22Rv1 (cell line): ENCODE measurements at regions not wholly inside any gene's neighbourhood (a gene's known extent, or its start where the extent isn't known, plus 50 kb on each side); places are given as distances from the start of the nearest gene placed in this dataset.
"Not testable (repeated sequence)": the region's sequence is repeated elsewhere in the genome, so short reads cannot be mapped to it uniquely, and the experiment has no call there.

Source experiments
- H3K27ac ChIP-seq: fragments of 450-650 bp; 2 replicates; pipeline ENCODE4 v1.5.1; 2017

- H3K27ac ChIP-seq: not testable (repeated sequence)
These were observed 297.4 kb downstream of the CACNA1B start for GRCh38 chr9:138174954-138175353.

DNA sequence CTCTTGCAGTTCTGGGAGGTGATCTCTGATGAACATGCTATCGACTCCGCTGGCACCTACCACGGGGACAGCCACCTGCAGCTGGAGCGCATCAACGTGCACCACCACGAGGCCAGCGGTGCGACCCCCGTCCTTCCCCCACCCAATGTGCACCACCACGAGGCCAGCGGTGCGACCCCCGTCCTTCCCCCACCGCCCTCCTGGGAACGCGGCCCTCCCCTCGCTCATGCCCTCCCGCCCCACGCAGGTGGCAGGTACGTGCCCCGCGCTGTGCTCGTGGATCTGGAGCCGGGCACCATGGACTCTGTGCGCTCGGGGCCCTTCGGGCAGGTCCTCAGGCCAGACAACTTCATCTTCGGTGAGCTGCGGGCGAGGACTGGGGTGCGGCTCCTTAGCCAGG lies 297.8 kb downstream of the CACNA1B start:
- not testable (repeated sequence) for H3K27ac ChIP-seq

- not testable (repeated sequence) for H3K27ac ChIP-seq
These were observed 299.5 kb downstream of the CACNA1B start for GRCh38 chr9:138177091-138177490.

GRCh38 chr9:138179003-138179402 lies 301.4 kb downstream of the CACNA1B start:
- H3K27ac ChIP-seq: not testable (repeated sequence)

GRCh38 chr9:138179671-138180070 lies 302.1 kb downstream of the CACNA1B start:
- not testable (repeated sequence) for H3K27ac ChIP-seq

DNA sequence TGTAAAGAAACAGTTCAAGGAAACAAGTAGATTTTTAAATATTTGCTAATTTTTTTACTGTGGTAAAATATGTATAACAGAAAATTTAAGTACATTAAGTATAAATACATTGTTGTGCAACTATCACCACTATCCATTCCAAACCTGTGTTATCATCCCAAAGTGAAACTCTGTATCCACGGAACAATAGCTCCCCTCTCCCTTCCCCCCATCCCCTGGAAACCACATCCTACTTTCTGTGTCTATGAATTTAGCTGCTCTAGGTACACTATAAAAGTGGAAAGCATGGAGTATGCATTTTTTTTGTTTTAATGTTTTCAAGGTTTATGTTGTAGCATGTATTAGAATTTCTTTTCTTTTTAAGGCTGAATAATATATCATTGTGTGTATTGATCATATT lies 304.4 kb downstream of the CACNA1B start:
- not testable (repeated sequence) for H3K27ac ChIP-seq

DNA sequence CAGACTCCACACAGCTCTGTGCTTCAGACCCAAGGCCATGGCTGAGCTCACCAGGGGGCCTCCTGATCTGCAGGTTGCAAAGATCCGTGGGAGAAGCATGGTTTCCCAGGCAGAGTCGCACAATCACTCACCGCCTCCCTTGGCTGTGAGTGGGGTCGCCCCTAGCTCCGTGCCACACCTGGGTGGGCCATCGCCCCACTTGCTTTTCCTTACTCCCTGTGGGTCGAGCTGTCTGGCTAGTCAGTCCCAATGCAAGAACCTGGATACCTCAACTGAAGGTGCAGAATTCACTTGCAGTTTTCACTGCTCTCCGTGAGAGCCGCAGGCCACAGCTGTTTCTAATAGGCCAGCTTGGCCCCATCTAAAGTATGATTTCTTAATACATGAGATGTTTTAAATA lies 319.6 kb downstream of the CACNA1B start:
- not testable (repeated sequence) for H3K27ac ChIP-seq

- H3K27ac ChIP-seq: not testable (repeated sequence)
These were observed 321.4 kb downstream of the CACNA1B start for GRCh38 chr9:138198963-138199362.

- not testable (repeated sequence) for H3K27ac ChIP-seq
These were observed 322.3 kb downstream of the CACNA1B start for GRCh38 chr9:138199917-138200316.

DNA sequence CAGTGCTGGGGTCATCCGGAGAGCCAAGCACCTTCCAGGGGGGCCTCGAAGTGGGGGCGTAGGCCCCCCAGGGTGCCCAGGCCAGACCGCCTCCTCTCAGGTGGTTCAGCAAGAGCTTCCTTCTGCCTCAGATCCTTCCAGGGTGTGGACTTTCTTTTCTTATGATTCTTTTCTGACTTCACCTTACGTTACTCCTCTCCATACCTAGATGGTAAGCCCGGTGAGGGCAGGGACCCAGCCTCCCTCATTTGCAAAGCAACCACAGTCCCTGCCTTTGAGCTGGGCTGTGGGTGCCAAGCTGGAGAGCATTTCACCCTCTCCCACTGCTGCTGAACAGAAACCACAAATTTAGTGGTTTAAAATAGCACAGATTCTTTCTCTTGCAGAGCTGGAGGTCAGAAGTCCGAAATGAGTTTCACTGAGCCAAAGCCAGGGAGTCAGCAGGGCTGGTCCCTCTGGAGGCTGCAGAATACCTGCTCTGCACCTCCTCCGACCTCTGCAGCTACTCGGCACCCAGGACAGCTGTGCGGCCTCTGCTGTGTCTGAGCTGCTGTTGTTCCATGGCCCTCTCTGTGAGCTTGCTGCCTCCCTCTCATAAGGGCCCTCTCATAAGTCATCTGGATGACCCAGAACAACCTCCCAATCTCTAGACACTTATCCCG lies 323.0 kb downstream of the CACNA1B start:
- not testable (repeated sequence) for H3K27ac ChIP-seq

DNA sequence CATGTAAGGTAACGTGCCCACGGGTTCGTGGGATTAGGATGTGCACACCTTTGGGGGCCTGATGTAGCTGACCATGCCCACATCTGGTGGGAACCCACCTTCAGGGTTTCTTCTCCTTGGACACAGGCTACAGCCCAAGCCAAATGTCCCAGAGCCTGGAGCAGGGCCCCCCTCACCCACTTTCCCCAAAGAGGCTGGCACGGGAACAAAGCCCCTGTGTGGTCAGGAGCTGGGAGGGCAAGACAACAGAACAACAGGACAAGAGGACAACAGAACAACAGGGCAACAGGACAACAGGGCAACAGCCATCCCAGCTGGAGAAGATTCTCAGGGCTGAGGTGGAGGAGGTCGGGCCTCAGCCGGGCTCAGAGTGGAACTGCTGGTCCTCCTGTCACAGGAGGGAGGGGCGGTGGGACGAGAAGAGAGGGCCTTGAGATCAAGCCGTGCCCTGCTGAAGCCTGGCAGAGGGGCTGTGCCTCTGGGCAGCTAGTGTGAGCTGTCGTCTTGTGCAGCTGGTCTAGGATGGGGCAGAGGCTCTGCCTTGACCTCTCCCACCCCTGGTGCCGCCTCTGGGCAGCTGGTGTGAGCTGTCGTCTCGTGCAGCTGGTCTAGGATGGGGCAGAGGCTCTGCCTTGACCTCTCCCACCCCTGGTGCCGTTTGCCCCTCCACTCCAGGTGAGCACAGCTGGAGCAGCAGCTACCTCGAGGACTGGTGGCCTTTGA lies 323.7 kb downstream of the CACNA1B start:
- not testable (repeated sequence) for H3K27ac ChIP-seq

DNA sequence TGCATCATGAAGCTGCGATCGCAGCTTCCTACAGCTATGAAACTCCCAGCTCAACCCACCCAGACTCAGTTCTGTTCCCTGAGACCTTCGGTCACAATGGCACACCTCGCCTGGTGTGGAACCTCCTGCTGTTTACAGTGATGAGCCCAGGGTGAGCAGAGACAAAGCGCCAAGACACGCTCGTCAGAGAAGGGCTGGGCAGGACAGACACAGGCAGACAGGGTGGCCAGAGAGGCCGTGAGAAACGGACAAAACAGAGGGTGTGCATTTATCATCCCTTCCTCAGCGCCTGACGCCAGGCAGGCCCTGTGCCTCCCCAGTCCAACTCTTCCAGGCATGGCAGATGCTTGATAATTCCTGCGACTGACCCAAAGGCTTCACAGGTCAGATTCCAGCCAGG lies 324.5 kb downstream of the CACNA1B start:
- H3K27ac ChIP-seq: not testable (repeated sequence)

GRCh38 chr9:138203304-138203703 lies 325.7 kb downstream of the CACNA1B start:
- H3K27ac ChIP-seq: not testable (repeated sequence)

- not testable (repeated sequence) for H3K27ac ChIP-seq
These were observed 326.3 kb downstream of the CACNA1B start for GRCh38 chr9:138203872-138204271.

GRCh38 chr9:138206108-138206507 lies 328.5 kb downstream of the CACNA1B start:
- H3K27ac ChIP-seq: not testable (repeated sequence)

DNA sequence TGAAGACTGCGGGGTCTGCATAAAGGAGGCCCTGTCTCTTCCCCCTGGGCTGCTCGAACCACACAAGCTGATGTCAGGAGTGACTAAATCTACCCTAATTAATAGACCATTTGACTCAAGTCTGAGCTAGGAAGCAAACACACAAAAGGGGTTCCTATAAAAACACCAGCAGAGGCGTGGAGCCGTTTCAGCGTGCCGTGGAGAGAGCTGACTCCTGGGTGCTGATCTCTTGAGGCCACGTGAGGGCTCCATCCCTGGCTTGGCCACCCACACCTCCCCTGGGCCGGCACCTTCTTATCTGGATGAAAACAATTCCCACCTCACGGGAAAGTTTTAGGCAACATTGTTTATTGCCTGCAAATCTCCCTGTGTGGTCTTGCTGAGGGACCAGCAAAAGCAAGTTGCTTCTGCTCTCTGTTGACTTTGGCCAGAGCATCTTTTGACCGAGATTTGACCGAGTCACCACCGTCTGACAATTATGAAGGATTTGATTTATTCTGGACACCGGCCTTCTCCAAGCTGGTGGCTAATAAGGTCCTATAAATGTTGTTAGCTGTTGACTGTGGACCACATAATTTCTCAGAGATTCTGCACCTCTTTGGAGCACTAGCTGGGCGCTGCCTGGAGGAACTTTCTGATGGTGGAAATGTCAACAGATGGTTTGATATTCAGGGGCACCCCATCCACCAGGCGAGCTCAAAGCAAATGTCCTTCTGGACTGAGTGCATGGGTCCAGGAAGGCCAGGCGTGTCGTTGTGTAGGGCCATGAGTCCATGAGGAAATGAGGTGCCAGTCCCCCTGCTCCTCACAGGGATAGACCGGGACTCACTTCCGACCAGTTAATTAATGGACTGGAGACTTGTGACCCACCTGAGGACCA lies 330.0 kb downstream of the CACNA1B start:
- not testable (repeated sequence) for H3K27ac ChIP-seq

DNA sequence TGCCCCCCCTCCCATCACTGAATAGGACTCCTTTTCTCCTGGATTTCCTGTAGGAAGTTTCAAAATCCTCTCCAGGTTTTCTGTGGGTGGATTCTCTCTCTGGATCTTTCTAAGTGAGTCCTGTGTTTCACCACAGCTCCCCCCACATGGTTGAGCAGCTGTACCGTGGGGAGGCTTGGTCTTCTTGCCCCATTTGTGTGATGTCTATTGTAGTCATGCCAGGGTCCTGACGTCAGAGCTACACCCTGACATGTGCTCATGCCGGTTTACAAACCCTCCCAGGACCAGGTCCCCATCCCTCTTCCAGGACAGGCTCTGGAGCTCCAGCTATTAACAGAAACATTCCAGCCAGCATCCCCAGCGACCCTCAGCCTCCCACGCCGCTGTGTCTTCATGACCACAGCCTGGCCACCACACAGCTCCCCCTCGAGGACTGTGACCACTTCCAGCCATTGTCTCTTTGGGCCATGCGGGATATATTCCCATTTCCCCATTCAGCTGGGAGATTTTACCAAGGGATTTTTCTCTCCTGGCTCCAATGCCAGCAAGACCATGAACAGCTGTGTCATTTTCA lies 331.6 kb downstream of the CACNA1B start:
- H3K27ac ChIP-seq: not testable (repeated sequence)

DNA sequence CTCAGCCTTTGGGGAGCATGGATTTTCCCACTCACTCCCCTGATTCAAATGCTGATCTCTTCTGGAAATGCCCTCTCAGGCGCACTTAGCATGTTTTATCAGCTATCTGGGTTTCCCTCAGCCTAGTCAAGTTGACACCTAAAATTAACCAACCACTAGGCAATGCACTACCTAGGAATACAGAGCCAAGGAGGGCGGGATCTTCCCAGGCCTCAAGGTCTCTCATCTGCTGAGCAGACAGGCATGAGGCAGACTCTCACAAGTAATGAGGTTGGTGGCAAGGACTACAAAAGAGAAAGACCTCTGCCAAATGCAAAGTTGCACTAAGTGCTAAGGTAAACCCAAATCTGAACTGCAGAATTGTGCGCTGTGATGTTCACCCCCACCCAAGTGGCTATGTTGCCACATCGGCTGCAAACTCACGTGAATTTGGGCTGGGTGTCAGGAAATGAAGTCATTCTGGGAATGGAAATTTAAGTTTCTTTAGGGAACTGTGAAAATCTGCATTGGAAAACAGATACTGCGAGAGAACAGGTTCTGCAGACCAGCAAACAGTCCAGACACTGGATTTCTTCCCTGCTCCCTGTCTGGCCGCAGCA lies 332.9 kb downstream of the CACNA1B start:
- not testable (repeated sequence) for H3K27ac ChIP-seq

GRCh38 chr9:138211070-138211469 lies 333.5 kb downstream of the CACNA1B start:
- H3K27ac ChIP-seq: not testable (repeated sequence)
